ENCODE measurements at regions not wholly inside any gene's neighbourhood (a gene's known extent, or its start where the extent isn't known, plus 50 kb on each side); places are given as distances from the start of the nearest gene placed in this dataset.

- no peak overlapping the region for H3K9ac ChIP-seq (ENCODE audit: low read depth in 1 of 2, low read length in 2 of 2)
- H3K27me3 ChIP-seq (ENCODE audit: control insufficient read depth in 2 of 2, insufficient read depth in 2 of 2, low read length in 2 of 2), result no peaks in the 10 kb centered on the region
- H3K4me1 ChIP-seq (ENCODE audit: control insufficient read depth in 2 of 2, insufficient read depth in 2 of 2, low read length in 2 of 2), result no peaks in the 10 kb centered on the region
- peaks cover 0 to 2% of the 10 kb centered on the region in 2 donors for H3K9me3 ChIP-seq (ENCODE audit: control insufficient read depth in 2 of 2, low read length in 2 of 2)
- H3K27ac ChIP-seq (ENCODE audit: low read depth in 2 of 2, low read length in 2 of 2), result no peak overlapping the region
- H3K36me3 ChIP-seq (ENCODE audit: control insufficient read depth in 2 of 2, insufficient read depth in 2 of 2, low read length in 2 of 2), result no peaks in the 10 kb centered on the region
- H3K4me3 ChIP-seq (ENCODE audit: low read length in 2 of 2), result no peak overlapping the region
Measured at GRCh38 chr18:37935086-37935485, 369.5 kb upstream of the CELF4 start.

- H3K4me1 ChIP-seq (ENCODE audit: control insufficient read depth in 2 of 2, insufficient read depth in 2 of 2, low read length in 2 of 2), result no peaks in the 10 kb centered on the region
Measured at GRCh38 chr18:37930640-37931039, 365.0 kb upstream of the CELF4 start.

GRCh38 chr18:37922162-37922561 lies 356.6 kb upstream of the CELF4 start:
- H3K9me3 ChIP-seq (ENCODE audit: control insufficient read depth in 2 of 2, low read length in 2 of 2), result peaks cover 0 to 2% of the 10 kb centered on the region in 2 donors
- H3K36me3 ChIP-seq (ENCODE audit: control insufficient read depth in 2 of 2, insufficient read depth in 2 of 2, low read length in 2 of 2), result no peaks in the 10 kb centered on the region
- H3K4me1 ChIP-seq (ENCODE audit: control insufficient read depth in 2 of 2, insufficient read depth in 2 of 2, low read length in 2 of 2), result no peaks in the 10 kb centered on the region
- no peaks in the 10 kb centered on the region for H3K27me3 ChIP-seq (ENCODE audit: control insufficient read depth in 2 of 2, insufficient read depth in 2 of 2, low read length in 2 of 2)
- H3K27ac ChIP-seq (ENCODE audit: low read depth in 2 of 2, low read length in 2 of 2), result no peak overlapping the region
- H3K9ac ChIP-seq (ENCODE audit: low read depth in 1 of 2, low read length in 2 of 2), result no peak overlapping the region
- H3K4me3 ChIP-seq (ENCODE audit: low read length in 2 of 2), result no peak overlapping the region

More at GRCh38 chr18:37930640-37931039, 365.0 kb upstream of the CELF4 start:
- no peaks in the 10 kb centered on the region for H3K36me3 ChIP-seq (ENCODE audit: control insufficient read depth in 2 of 2, insufficient read depth in 2 of 2, low read length in 2 of 2)
- H3K9ac ChIP-seq (ENCODE audit: low read depth in 1 of 2, low read length in 2 of 2), result no peak overlapping the region
- H3K4me3 ChIP-seq (ENCODE audit: low read length in 2 of 2), result no peak overlapping the region
- H3K27ac ChIP-seq (ENCODE audit: low read depth in 2 of 2, low read length in 2 of 2), result no peak overlapping the region
- H3K27me3 ChIP-seq (ENCODE audit: control insufficient read depth in 2 of 2, insufficient read depth in 2 of 2, low read length in 2 of 2), result no peaks in the 10 kb centered on the region
- peaks cover 0 to 2% of the 10 kb centered on the region in 2 donors for H3K9me3 ChIP-seq (ENCODE audit: control insufficient read depth in 2 of 2, low read length in 2 of 2)

GRCh38 chr18:37920865-37921264 lies 355.3 kb upstream of the CELF4 start:
- no peak overlapping the region for H3K9ac ChIP-seq (ENCODE audit: low read depth in 1 of 2, low read length in 2 of 2)
- no peak overlapping the region for H3K4me3 ChIP-seq (ENCODE audit: low read length in 2 of 2)
- H3K4me1 ChIP-seq (ENCODE audit: control insufficient read depth in 2 of 2, insufficient read depth in 2 of 2, low read length in 2 of 2), result no peaks in the 10 kb centered on the region
- H3K27ac ChIP-seq (ENCODE audit: low read depth in 2 of 2, low read length in 2 of 2), result no peak overlapping the region
- no peaks in the 10 kb centered on the region for H3K36me3 ChIP-seq (ENCODE audit: control insufficient read depth in 2 of 2, insufficient read depth in 2 of 2, low read length in 2 of 2)
- H3K9me3 ChIP-seq (ENCODE audit: control insufficient read depth in 2 of 2, low read length in 2 of 2), result no peaks in the 10 kb centered on the region
- H3K27me3 ChIP-seq (ENCODE audit: control insufficient read depth in 2 of 2, insufficient read depth in 2 of 2, low read length in 2 of 2), result no peaks in the 10 kb centered on the region

GRCh38 chr18:37913051-37913450 lies 347.5 kb upstream of the CELF4 start:
- Histone ChIP-seq H3K9me3 (ENCODE audit: control insufficient read depth in 2 of 2, low read length in 2 of 2) (no peaks in the 10 kb centered on the region), H3K36me3 (ENCODE audit: control insufficient read depth in 2 of 2, insufficient read depth in 2 of 2, low read length in 2 of 2) (no peaks in the 10 kb centered on the region), H3K4me3 (ENCODE audit: low read length in 2 of 2) (no peak overlapping the region), H3K27me3 (ENCODE audit: control insufficient read depth in 2 of 2, insufficient read depth in 2 of 2, low read length in 2 of 2) (no peaks in the 10 kb centered on the region), H3K9ac (ENCODE audit: low read depth in 1 of 2, low read length in 2 of 2) (no peak overlapping the region), H3K27ac (ENCODE audit: low read depth in 2 of 2, low read length in 2 of 2) (no peak overlapping the region), H3K4me1 (ENCODE audit: control insufficient read depth in 2 of 2, insufficient read depth in 2 of 2, low read length in 2 of 2) (no peaks in the 10 kb centered on the region)

GRCh38 chr18:37902344-37902743 lies 336.7 kb upstream of the CELF4 start:
- Histone ChIP-seq H3K27ac (ENCODE audit: low read depth in 2 of 2, low read length in 2 of 2) (no peak overlapping the region), H3K4me3 (ENCODE audit: low read length in 2 of 2) (no peak overlapping the region), H3K27me3 (ENCODE audit: control insufficient read depth in 2 of 2, insufficient read depth in 2 of 2, low read length in 2 of 2) (no peaks in the 10 kb centered on the region), H3K9ac (ENCODE audit: low read depth in 1 of 2, low read length in 2 of 2) (no peak overlapping the region), H3K36me3 (ENCODE audit: control insufficient read depth in 2 of 2, insufficient read depth in 2 of 2, low read length in 2 of 2) (no peaks in the 10 kb centered on the region), H3K4me1 (ENCODE audit: control insufficient read depth in 2 of 2, insufficient read depth in 2 of 2, low read length in 2 of 2) (no peaks in the 10 kb centered on the region), H3K9me3 (ENCODE audit: control insufficient read depth in 2 of 2, low read length in 2 of 2) (no peaks in the 10 kb centered on the region)

- H3K9me3 ChIP-seq (ENCODE audit: control insufficient read depth in 2 of 2, low read length in 2 of 2), result no peaks in the 10 kb centered on the region
- no peaks in the 10 kb centered on the region for H3K27me3 ChIP-seq (ENCODE audit: control insufficient read depth in 2 of 2, insufficient read depth in 2 of 2, low read length in 2 of 2)
- H3K4me1 ChIP-seq (ENCODE audit: control insufficient read depth in 2 of 2, insufficient read depth in 2 of 2, low read length in 2 of 2), result no peaks in the 10 kb centered on the region
- no peak overlapping the region for H3K9ac ChIP-seq (ENCODE audit: low read depth in 1 of 2, low read length in 2 of 2)
- H3K4me3 ChIP-seq (ENCODE audit: low read length in 2 of 2), result no peak overlapping the region
- no peaks in the 10 kb centered on the region for H3K36me3 ChIP-seq (ENCODE audit: control insufficient read depth in 2 of 2, insufficient read depth in 2 of 2, low read length in 2 of 2)
- no peak overlapping the region for H3K27ac ChIP-seq (ENCODE audit: low read depth in 2 of 2, low read length in 2 of 2)
Measured at GRCh38 chr18:37900326-37900725, 334.7 kb upstream of the CELF4 start.

- Histone ChIP-seq H3K4me1 (ENCODE audit: control insufficient read depth in 2 of 2, insufficient read depth in 2 of 2, low read length in 2 of 2) (no peaks in the 10 kb centered on the region), H3K27ac (ENCODE audit: low read depth in 2 of 2, low read length in 2 of 2) (no peak overlapping the region), H3K9me3 (ENCODE audit: control insufficient read depth in 2 of 2, low read length in 2 of 2) (no peaks in the 10 kb centered on the region), H3K4me3 (ENCODE audit: low read length in 2 of 2) (no peak overlapping the region), H3K9ac (ENCODE audit: low read depth in 1 of 2, low read length in 2 of 2) (no peak overlapping the region), H3K36me3 (ENCODE audit: control insufficient read depth in 2 of 2, insufficient read depth in 2 of 2, low read length in 2 of 2) (no peaks in the 10 kb centered on the region), H3K27me3 (ENCODE audit: control insufficient read depth in 2 of 2, insufficient read depth in 2 of 2, low read length in 2 of 2) (no peaks in the 10 kb centered on the region)
Measured at GRCh38 chr18:37889963-37890362, 324.4 kb upstream of the CELF4 start.

- Histone ChIP-seq H3K9me3 (ENCODE audit: control insufficient read depth in 2 of 2, low read length in 2 of 2) (peaks cover 0 to 1% of the 10 kb centered on the region in 2 donors), H3K27me3 (ENCODE audit: control insufficient read depth in 2 of 2, insufficient read depth in 2 of 2, low read length in 2 of 2) (no peaks in the 10 kb centered on the region), H3K27ac (ENCODE audit: low read depth in 2 of 2, low read length in 2 of 2) (no peak overlapping the region), H3K4me3 (ENCODE audit: low read length in 2 of 2) (no peak overlapping the region), H3K36me3 (ENCODE audit: control insufficient read depth in 2 of 2, insufficient read depth in 2 of 2, low read length in 2 of 2) (no peaks in the 10 kb centered on the region), H3K4me1 (ENCODE audit: control insufficient read depth in 2 of 2, insufficient read depth in 2 of 2, low read length in 2 of 2) (no peaks in the 10 kb centered on the region), H3K9ac (ENCODE audit: low read depth in 1 of 2, low read length in 2 of 2) (no peak overlapping the region)
Measured at GRCh38 chr18:37874721-37875120, 309.1 kb upstream of the CELF4 start.

GRCh38 chr18:37873416-37873815 lies 307.8 kb upstream of the CELF4 start:
- Histone ChIP-seq H3K4me1 (ENCODE audit: control insufficient read depth in 2 of 2, insufficient read depth in 2 of 2, low read length in 2 of 2) (no peaks in the 10 kb centered on the region), H3K9ac (ENCODE audit: low read depth in 1 of 2, low read length in 2 of 2) (no peak overlapping the region), H3K9me3 (ENCODE audit: control insufficient read depth in 2 of 2, low read length in 2 of 2) (no peaks in the 10 kb centered on the region), H3K36me3 (ENCODE audit: control insufficient read depth in 2 of 2, insufficient read depth in 2 of 2, low read length in 2 of 2) (no peaks in the 10 kb centered on the region), H3K4me3 (ENCODE audit: low read length in 2 of 2) (no peak overlapping the region), H3K27me3 (ENCODE audit: control insufficient read depth in 2 of 2, insufficient read depth in 2 of 2, low read length in 2 of 2) (no peaks in the 10 kb centered on the region), H3K27ac (ENCODE audit: low read depth in 2 of 2, low read length in 2 of 2) (no peak overlapping the region)

GRCh38 chr18:37872562-37872961 lies 307.0 kb upstream of the CELF4 start:
- Histone ChIP-seq H3K4me3 (ENCODE audit: low read length in 2 of 2) (no peak overlapping the region), H3K4me1 (ENCODE audit: control insufficient read depth in 2 of 2, insufficient read depth in 2 of 2, low read length in 2 of 2) (no peaks in the 10 kb centered on the region), H3K27me3 (ENCODE audit: control insufficient read depth in 2 of 2, insufficient read depth in 2 of 2, low read length in 2 of 2) (no peaks in the 10 kb centered on the region), H3K27ac (ENCODE audit: low read depth in 2 of 2, low read length in 2 of 2) (no peak overlapping the region), H3K9ac (ENCODE audit: low read depth in 1 of 2, low read length in 2 of 2) (no peak overlapping the region), H3K9me3 (ENCODE audit: control insufficient read depth in 2 of 2, low read length in 2 of 2) (no peaks in the 10 kb centered on the region), H3K36me3 (ENCODE audit: control insufficient read depth in 2 of 2, insufficient read depth in 2 of 2, low read length in 2 of 2) (no peaks in the 10 kb centered on the region)
